AG04450 (cell line): ENCODE measurements at regions not wholly inside any gene's neighbourhood (a gene's known extent, or its start where the extent isn't known, plus 50 kb on each side); places are given as distances from the start of the nearest gene placed in this dataset.

Source experiments
- CTCF ChIA-PET: fragments of 300-600, 350-600 bp; formaldehyde crosslinking; extraction: SDS; loops from one replicate; lab custom pipeline; 2022; ENCODE audit warnings: antibody characterized with exemption, inconsistent platforms; lab: Charles Lee
- POLR2A ChIA-PET: fragments of 350-600 bp; formaldehyde crosslinking; extraction: SDS; loops from one replicate; lab custom pipeline; 2021; ENCODE audit warnings: antibody characterized with exemption, inconsistent platforms; lab: Yijun Ruan, JAX
- DNase-seq: peaks from one replicate; pipeline ENCODE4 v3.0.0-alpha.2; 2011; ENCODE audit warnings: low read depth, low spot score
- H3K27ac ChIP-seq: one replicate; pipeline ENCODE4 v1.5.1; 2012; ENCODE audit warnings: low read depth, low read length, control low read depth
- H3K27me3 ChIP-seq: one replicate; pipeline ENCODE4 v1.6.0; 2012; ENCODE audit warnings: low read length; ENCODE audit not compliant: control insufficient read depth, insufficient read depth
- H3K4me3 ChIP-seq: 2 replicates; pipeline ENCODE4 v1.5.1; 2011; ENCODE audit warnings: mild to moderate bottlenecking, low read depth, low read length, control low read depth
- H3K9me3 ChIP-seq: 2 replicates; pipeline ENCODE4 v1.5.1; 2012; ENCODE audit warnings: low read length; ENCODE audit not compliant: control insufficient read depth, insufficient read depth
- TF ChIP-seq, protein P1 (sequence below): IDR thresholded peaks from 2 replicates; pipeline ENCODE4 v1.5.1; 2011; ENCODE audit warnings: low read depth, low read length, control low read depth, inconsistent platforms

DNA sequence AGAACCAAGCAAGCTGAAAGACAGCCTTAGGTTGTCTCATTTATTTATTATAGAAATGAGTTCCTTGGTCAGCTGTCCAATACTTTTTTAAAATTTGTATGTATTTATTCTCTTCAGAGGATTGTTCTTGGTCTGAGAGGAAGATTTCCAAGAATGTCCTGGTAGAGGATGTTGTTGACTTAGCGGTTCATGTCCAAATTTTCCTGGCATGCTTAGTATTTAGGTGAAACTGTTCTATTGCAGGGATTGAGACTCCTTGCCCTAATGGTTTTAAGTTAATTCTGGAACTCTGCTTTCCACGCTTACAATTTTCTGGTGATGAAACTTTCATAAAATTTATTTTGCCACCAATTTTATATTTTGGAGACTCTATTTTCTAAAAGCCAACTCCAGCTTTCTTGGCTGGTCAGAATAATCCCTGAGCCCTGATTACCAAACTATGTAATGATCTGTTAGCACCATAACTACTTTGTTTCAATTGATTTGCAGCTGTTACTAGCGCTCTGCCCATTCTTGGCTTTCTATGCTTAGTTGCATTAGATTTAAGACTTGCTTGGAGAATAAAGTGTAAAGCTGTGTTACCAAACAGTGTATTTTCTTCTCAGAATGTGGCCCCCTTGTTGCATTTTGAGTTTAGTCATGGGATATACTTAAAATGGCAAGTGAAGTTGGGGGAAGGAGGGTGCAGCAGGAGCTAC lies 1868.8 kb upstream of the CELF4 start:
- no peak overlapping the region for H3K4me3 ChIP-seq
- no peaks in the 10 kb centered on the region for H3K9me3 ChIP-seq
- H3K27ac ChIP-seq: no peak overlapping the region
- POLR2A ChIA-PET: no interaction called here
- TF ChIP-seq, protein P1, sequence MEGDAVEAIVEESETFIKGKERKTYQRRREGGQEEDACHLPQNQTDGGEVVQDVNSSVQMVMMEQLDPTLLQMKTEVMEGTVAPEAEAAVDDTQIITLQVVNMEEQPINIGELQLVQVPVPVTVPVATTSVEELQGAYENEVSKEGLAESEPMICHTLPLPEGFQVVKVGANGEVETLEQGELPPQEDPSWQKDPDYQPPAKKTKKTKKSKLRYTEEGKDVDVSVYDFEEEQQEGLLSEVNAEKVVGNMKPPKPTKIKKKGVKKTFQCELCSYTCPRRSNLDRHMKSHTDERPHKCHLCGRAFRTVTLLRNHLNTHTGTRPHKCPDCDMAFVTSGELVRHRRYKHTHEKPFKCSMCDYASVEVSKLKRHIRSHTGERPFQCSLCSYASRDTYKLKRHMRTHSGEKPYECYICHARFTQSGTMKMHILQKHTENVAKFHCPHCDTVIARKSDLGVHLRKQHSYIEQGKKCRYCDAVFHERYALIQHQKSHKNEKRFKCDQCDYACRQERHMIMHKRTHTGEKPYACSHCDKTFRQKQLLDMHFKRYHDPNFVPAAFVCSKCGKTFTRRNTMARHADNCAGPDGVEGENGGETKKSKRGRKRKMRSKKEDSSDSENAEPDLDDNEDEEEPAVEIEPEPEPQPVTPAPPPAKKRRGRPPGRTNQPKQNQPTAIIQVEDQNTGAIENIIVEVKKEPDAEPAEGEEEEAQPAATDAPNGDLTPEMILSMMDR: no peak
- CTCF ChIA-PET: interaction anchor here (0.6 kb wide), 1 partner anchor 223 kb away, joined by 6 read pairs; no protein-coding TSS in a partner anchor
- no peaks in the 10 kb centered on the region for H3K27me3 ChIP-seq
- DNase-seq: no peak

DNA sequence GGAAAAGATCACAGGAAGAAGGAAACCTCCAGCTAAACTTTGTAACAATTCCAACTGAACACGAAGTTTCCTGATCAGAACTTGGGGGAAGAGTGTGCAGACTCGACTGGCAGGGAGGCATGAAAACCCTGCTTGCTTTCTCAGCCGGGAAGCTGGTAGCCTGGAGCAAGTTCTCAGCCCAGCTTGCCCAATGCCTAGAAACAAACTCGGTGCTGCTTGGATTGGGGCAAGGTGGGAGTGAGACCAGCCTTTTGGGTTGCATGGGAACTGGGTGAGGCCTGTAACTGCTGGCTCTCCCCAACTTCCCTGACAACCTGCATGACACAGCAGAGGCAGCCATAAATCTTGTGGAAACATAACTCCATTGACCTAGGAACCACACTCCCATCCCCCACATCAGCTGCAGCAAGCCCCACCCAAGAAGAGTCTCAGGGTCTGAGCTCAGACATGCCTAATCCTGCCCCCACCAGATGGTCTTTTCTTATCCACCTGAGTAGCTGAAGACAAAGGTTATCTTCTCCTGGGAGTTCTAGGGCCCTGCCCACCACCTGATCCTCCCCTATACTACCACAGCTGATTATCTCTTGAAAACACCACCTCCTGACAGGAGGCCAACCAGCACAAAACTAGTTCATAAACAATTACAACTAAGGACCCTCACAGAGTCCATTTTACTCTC lies 1859.7 kb upstream of the CELF4 start:
- no peak overlapping the region for H3K27ac ChIP-seq
- H3K4me3 ChIP-seq: no peak overlapping the region
- no peaks in the 10 kb centered on the region for H3K27me3 ChIP-seq
- TF ChIP-seq, protein P1: no peak
- H3K9me3 ChIP-seq: no peaks in the 10 kb centered on the region
- DNase-seq: no peak
- POLR2A ChIA-PET: no interaction called here
- CTCF ChIA-PET: no interaction called here

DNA sequence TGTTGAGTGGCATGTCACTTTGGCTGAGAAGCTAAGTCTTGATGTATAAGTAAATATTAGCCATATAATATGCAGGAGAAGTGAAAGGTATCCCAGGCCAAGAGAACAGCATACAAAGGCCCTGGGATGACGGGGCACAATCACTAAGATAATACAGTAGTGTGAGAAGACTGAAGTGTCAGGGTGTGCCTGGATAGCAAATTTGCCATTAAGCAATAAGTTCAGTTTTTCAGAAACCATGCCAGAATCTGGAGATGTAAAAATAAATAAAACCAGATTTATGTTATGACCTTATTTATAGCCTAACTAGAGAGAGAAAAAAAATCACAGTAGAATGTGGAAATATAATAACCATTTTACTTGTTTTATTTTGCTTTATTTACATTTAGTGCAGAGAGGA lies 1858.7 kb upstream of the CELF4 start:
- ChIA-PET CTCF (no interaction called here), POLR2A (no interaction called here)
- TF ChIP-seq, protein P1: no peak
- Histone ChIP-seq H3K27ac (no peak overlapping the region), H3K4me3 (no peak overlapping the region), H3K27me3 (no peaks in the 10 kb centered on the region), H3K9me3 (no peaks in the 10 kb centered on the region)
- DNase-seq: no peak

DNA sequence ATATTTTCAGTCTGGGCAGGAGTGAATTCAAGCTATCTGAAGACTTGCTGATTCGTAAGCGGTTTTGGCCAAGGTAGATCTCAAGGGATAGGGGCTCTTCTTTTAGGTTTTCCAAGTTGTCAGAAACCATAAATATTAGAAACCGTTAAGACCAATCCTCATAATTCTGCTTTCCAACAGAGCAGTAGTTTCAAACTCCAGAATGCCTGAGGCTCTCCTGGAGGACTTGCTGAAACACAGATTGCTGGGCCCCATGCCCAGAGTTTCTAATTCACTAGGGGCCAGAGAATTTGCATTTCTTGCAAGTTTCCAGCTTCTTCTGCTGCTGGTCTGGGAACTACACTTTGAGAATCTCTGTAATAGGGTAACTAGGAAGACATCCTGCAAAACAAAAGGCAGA lies 1855.7 kb upstream of the CELF4 start:
- ChIA-PET CTCF (no interaction called here), POLR2A (no interaction called here)
- no peaks in the 10 kb centered on the region for H3K9me3 ChIP-seq
- no peaks in the 10 kb centered on the region for H3K27me3 ChIP-seq
- no peak for DNase-seq
- no peak overlapping the region for H3K4me3 ChIP-seq
- TF ChIP-seq, protein P1: no peak
- no peak overlapping the region for H3K27ac ChIP-seq

DNA sequence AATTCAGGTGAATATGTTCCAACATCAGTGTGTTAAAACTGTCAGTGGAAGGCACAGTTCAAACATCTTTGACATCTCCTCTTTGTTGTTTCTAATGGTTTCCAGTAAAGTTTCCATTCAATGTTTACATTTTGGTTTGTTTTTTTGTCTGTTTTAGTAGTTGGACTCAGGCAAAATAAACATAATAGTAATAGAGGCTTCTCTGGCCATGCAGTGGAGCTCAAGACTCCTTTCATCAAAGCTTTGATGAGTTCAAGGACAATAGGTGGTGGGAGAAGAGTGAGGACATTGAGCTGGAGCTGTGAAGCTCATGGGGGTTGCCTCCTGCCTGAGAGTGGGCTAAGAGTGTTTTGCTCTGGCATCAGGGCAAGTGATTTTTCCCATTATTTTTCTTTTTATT lies 1853.7 kb upstream of the CELF4 start:
- CTCF ChIA-PET: no interaction called here

More for the DNA sequence above, 1853.7 kb upstream of the CELF4 start:
- Histone ChIP-seq H3K27ac (no peak overlapping the region), H3K4me3 (no peak overlapping the region), H3K27me3 (no peaks in the 10 kb centered on the region), H3K9me3 (no peaks in the 10 kb centered on the region)
- POLR2A ChIA-PET: no interaction called here
- no peak for DNase-seq
- TF ChIP-seq, protein P1: no peak
